MV-4-11 (cell line): ENCODE measurements at regions not wholly inside any gene's neighbourhood (a gene's known extent, or its start where the extent isn't known, plus 50 kb on each side); places are given as distances from the start of the nearest gene placed in this dataset.

ENCODE experiments used
- DNase-seq: peaks from one replicate; lab custom pipeline; 2025; lab: John Stamatoyannopoulos, UW

GRCh38 chr10:3464760-3465405 is 292.3 kb upstream of the PITRM1 start:
- DNase-seq = no peak

DNA sequence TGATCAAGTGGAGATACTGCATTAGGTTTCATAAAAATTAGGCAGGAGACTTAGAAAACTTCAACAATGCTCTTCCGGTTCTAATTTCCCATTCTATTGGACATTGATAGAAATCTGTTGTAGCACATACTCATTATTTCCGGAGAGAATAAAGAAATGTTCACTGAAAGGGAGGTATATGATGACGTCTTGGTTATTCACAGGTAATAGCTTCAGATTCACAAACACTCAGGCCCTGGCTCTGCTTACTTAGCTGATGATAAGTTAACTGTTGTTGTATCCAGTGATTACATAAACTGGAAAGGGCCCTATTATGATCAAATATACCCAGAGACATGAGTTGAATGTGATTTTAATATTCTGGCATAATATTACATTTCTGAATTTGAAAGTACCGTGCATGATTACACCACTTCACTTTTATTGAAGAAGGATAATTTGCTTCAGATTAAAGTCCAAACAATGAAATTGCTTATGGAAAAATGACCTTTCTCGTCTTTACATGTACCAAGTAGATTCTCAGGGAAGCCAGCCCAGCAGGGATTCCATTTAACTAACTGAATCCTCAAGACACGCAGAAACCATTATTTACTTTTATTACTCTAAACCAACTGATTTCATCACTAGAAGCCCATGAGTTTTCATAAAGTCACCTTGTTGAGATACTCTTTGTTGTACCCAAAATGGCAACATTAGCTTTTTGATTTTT is 288.0 kb upstream of the PITRM1 start:
- DNase-seq = no peak

DNA sequence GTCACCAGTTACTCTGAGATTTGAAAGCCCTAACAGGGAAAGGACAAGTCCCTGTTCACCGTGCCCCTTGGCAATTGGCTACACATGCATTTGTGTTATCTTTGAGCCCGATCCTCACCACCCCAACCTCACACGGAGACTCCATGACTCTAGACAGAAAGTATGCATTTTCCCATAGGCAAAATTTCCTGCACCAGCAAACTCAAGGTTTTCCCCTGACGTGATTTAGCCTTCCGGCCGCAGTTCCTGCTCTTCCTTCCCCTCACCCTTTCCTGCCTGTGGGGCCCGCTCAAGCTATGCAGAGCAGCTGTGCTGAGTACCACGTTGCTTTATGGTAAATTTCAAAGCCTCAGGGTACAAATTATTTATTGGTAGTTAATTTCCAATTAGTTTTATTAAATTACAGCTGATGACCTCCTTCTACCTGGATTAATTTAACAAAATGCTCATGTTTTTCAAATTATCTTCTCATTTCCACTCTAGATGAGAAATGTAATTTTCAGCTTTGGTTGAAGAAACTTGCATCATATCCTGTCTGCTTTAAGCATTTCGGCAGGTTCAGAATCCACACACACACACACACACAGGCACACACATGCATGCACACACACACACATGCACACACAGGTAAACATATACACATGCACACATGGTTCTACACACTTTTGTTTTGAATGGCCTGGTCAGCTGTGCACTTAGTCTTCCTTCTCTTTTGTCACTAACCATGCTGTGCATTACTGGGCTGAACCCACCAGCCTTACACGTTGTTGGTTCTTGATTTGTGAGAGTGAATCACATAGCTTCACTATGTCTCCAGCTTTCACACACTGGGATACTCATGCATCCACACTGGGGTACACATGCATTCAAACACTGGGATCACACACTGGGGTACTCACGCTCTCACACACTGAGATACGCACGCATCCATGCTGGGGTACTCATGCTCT is 283.1 kb upstream of the PITRM1 start:
- DNase-seq = no peak

DNA sequence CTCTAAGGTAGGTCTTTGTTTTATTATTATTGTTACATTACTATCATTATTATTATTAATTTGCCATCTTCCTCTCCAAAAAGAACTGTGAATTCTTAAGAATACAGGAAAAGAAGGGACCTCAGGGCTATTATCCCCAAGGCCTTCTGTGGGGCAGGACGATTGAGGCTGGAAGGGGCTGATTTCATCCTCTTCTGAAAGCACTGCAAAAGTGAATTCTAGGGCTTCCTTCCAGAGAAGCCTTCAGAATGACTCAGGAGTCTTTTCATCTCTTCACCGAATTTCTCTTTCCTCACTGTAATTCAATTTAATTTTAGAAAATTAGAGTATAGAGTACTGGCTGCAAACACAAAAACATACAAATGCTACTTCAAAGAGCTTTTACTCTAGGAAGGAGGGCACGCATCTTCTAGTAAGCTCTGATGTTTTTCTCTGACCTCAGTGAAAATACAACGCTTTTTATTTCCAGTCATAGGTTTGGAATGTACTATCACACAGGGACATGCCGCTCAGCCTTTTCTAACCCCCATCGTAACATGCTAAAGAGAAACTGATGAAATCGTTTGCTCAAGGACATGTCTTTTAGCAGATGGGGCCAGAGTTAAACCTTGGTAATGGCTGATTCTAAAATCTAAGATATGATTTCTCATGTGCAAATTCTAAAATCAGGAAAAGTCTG is 280.2 kb upstream of the PITRM1 start:
- no peak for DNase-seq

GRCh38 chr10:3452173-3452626 is 279.6 kb upstream of the PITRM1 start:
- DNase-seq = no peak

DNA sequence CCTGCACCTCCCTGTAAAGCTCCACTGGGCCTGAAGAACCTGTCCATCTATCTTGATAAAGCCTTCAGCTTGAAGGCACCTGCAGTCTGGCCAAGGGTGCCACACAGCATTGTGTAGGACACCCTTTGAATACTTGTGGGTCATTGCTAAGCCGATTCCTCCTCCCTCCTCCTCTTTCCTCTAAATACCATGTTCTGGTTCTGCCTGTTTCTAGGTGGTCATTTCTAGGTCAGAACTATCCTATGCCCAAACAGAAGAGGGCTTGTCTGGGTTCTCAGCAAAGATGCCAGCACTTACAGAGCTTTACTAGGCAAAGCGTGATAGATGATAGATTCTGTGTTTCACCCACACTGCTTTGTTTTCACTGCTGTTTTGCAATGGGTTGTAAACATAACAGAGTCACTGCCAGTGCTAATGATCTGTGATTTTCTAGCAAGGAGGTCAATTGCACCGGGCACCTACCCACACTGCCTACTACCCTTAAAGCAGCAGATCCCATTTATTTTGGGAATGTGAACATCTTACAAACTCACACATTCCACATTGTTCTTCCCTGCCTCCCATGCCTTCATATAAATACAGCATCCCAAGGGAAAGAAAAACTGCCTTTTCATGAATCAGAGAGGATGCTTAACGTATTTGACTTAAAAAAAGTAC is 279.1 kb upstream of the PITRM1 start:
- DNase-seq = no peak

- no peak for DNase-seq
These were observed 273.6 kb upstream of the PITRM1 start for GRCh38 chr10:3446221-3446620.

- DNase-seq = peak; percentile 44
These were observed 273.1 kb upstream of the PITRM1 start for GRCh38 chr10:3445648-3446047.

DNA sequence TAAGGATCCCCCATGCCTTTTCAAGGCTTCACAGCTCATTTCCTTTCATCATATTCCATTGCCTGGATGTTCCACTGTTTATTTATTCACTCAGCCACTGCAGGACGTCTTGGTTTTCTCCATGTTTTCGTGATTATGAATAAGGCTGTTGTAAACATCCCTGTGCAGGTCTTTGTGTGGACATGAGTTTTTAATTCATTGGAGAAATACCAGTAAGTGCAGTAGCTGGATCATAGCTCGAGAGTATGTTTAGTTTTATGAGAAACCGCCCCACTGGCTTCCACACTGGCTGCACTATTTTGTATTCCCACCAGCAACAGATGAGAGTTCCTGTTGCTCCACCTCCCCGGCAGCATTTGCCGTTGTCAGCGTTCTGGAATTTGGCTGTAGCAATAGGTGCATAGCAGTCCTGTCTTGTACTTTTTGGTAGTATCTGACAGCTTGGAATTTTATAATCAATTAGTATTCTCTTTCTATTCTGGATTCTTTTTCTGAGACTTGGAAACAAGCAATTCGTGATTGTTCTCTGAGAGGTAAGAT is 269.9 kb upstream of the PITRM1 start:
- no peak for DNase-seq

GRCh38 chr10:3439183-3439582 is 266.6 kb upstream of the PITRM1 start:
- DNase-seq = no peak

GRCh38 chr10:3438606-3439005 is 266.0 kb upstream of the PITRM1 start:
- DNase-seq = peak; percentile 79

DNA sequence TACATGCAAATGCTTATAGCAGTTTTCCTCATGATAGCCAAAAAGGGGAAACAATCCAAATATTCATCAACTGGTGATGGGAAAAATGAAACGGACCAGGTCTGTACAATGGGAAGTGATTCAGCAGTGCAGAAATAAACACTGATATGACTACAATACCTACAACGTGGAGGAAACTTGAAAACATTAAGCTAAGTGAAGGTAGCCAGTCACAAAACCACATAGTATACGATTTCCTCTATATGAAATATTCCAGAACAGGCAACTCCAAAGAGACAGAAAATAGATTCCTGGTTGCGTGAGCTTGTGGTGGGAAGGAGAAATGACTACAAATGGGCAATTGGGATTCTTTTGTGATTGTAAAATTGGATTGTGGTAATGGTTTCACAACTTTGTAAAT is 263.1 kb upstream of the PITRM1 start:
- no peak for DNase-seq

DNA sequence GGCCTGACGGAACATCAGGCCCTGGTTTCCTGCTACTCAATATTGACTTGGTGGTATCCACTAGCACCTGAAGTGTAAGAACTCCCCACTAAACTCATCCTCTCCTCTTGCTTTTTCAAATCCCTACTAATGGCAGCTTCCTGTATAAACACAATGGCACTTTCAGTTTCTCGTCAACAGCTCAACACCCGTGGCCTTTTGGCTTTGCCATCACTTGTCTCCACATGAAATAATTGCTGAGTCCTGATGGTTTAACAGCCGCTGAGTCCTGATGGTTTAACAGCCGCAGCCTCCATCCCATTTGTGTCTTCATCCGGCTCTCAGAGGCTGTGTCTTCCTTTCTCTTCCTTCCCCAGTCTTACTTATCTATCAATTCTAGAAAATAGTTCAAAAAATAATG is 261.4 kb upstream of the PITRM1 start:
- DNase-seq = no peak

GRCh38 chr10:3433131-3433530 is 260.5 kb upstream of the PITRM1 start:
- no peak for DNase-seq

DNA sequence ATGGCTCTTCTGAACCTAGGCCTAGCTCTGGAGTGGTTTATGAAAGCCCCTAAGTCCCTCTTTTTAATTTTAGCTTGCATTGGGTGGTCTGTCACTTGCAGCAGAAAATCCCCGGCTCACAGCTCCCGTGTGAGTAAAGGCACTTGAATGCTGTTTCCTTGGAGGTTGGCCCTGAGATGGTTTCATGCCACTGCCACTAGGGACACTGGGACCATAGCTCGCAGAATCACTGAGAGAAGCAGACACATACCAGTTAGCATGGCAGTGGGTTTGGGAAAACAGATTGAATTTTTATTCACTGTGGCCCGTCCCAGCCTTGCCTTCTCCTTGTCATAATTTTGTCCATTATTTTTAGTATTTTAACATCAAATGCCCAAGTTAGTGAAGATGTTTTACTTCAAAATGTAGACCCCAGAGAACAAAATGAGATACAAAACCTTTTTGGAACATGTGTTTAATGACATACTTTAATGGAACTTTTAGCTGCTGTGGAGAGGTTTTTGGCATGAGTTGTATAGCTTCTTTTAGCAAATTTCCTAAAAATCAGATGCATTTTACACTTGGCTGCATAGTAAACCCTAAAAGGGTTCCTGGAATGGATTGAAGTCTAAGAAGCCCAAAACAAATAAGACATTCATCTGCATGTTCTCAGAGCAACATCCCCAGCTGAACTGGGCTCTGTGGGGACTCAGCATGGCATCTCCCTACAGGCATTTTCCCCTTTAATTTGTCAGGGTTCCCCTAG is 259.7 kb upstream of the PITRM1 start:
- DNase-seq = no peak

- peak; percentile 33 for DNase-seq
These were observed 257.9 kb upstream of the PITRM1 start for GRCh38 chr10:3430501-3430900.

DNA sequence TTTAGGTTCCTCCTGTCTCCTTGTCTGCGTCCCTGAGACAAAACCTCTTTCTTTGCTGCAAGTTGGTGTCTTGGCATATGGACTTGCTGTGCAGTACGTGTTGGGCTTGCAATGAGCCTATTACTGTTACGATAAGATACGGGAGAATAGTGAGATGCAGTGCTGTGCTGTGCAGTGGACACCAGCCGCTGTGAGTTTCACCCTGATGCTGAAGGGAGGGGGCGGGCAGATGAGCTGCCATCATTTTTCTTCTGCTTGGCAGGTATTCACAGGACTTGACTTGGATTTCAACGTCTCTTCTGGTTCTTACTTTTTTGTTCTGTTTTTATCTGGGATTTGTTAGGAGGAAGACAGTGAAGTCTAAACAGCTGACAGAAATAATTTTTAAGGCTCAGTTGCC is 257.1 kb upstream of the PITRM1 start:
- no peak for DNase-seq

GRCh38 chr10:3428826-3429225 is 256.2 kb upstream of the PITRM1 start:
- no peak for DNase-seq

- no peak for DNase-seq
These were observed 255.4 kb upstream of the PITRM1 start for GRCh38 chr10:3427950-3428354.

GRCh38 chr10:3427347-3427746 is 254.8 kb upstream of the PITRM1 start:
- no peak for DNase-seq
